Suprapubic skin (tissue), 4 donors: ENCODE measurements at regions not wholly inside any gene's neighbourhood (a gene's known extent, or its start where the extent isn't known, plus 50 kb on each side); places are given as distances from the start of the nearest gene placed in this dataset.

Source experiments
- DNase-seq, 2 donors: peaks; one replicate each; pipeline ENCODE4 v3.0.0-alpha.2; 2019; ENCODE audit warnings: low spot score in 2 of 2
- H3K27ac ChIP-seq: fragments of 200-600 bp; sonication (generic); one replicate; pipeline ENCODE4 v1.5.1; 2019
- H3K27me3 ChIP-seq: fragments of 200-600 bp; sonication (generic); one replicate; pipeline ENCODE4 v1.5.1; 2019
- H3K36me3 ChIP-seq: fragments of 200-600 bp; sonication (generic); one replicate; pipeline ENCODE4 v1.5.1; 2019
- H3K4me1 ChIP-seq: fragments of 200-600 bp; sonication (generic); one replicate; pipeline ENCODE4 v1.5.1; 2019
- H3K4me3 ChIP-seq: fragments of 200-600 bp; sonication (generic); one replicate; pipeline ENCODE4 v1.5.1; 2019; ENCODE audit warnings: mild to moderate bottlenecking
- H3K9me3 ChIP-seq: fragments of 200-600 bp; sonication (generic); one replicate; pipeline ENCODE4 v1.5.1; 2019
- CTCF ChIP-seq, 2 donors: fragments of 200-600 bp in 1 of 2; fragments of 450-650 bp in 1 of 2; sonication (generic) in 1 of 2; IDR thresholded peaks; one replicate each; pipeline ENCODE4 v1.5.1; 2016 to 2019; ENCODE audit warnings: antibody characterized with exemption in 2 of 2, mild to moderate bottlenecking in 1 of 2, moderate library complexity in 1 of 2
- EP300 ChIP-seq: sonication (generic); formaldehyde crosslinking; IDR thresholded peaks from one replicate; pipeline ENCODE4 v1.6.1; 2017; ENCODE audit warnings: antibody characterized with exemption
- POLR2A ChIP-seq, 2 donors: fragments of 450-650 bp; IDR thresholded peaks; one replicate each; pipeline ENCODE4 v1.6.1; 2017; ENCODE audit warnings: antibody characterized with exemption in 2 of 2, mild to moderate bottlenecking in 2 of 2, moderate library complexity in 2 of 2
- POLR2AphosphoS5 ChIP-seq, 3 donors: sonication (generic); formaldehyde crosslinking; IDR thresholded peaks; one replicate each; pipeline ENCODE4 v1.6.1; 2017; ENCODE audit warnings: antibody characterized with exemption in 3 of 3
- WGBS: methylation state at CpG from one replicate; pipeline ENCODE4 v1.1.5; 2018; 5-methylcytosine and 5-hydroxymethylcytosine counted together

DNA sequence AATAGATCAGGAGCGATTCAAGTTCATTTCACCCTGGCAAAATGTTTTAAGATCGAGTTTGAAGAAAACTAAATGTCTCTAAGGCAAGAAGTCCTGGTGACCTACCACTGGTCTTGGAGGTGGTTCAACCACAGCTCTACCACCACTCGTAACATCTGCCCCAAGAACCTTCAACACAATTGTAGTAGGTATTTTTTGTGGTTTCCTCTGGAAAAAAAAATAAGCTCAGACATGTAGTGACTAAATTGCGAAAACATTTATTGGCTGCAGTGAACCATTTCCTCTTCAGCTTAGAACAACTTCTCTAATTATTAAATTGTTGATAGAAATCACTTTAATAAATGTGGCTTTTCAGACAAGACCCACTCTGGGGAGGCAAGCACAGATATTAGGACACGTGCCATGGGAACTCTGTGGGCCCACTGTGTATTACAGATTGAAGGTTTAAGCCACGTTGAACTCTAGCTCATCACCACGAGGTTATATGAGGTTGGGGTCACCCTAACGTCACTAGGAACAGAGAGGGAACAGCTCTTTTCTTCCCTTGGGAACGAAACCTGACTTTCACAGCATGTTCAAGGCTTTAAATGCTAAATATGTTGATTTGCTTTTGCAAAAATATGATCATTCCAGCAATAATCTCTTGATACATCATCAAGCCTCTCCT, 142.9 kb downstream of the HSD17B3 start:
- 53% methylated on average over 9 of the region's 9 CpGs for WGBS
- peaks cover 3% of the 10 kb centered on the region for H3K27me3 ChIP-seq
- no peaks in the 10 kb centered on the region for H3K9me3 ChIP-seq

GRCh38 chr9:96158147-96158546, 143.8 kb downstream of the HSD17B3 start:
- H3K36me3 ChIP-seq = no peaks in the 10 kb centered on the region
- no peaks in the 10 kb centered on the region for H3K9me3 ChIP-seq
- H3K27ac ChIP-seq = no peak overlapping the region
- DNase-seq = no peak
- 93% methylated on average over 8 of the region's 8 CpGs for WGBS
- peaks cover 3% of the 10 kb centered on the region for H3K27me3 ChIP-seq
- no peak overlapping the region for H3K4me3 ChIP-seq
- H3K4me1 ChIP-seq = peaks cover 18% of the 10 kb centered on the region
- TF ChIP-seq EP300 (no peak), CTCF (IDR thresholded peaks at IDR 0.05) (no peak), POLR2AphosphoS5 (IDR thresholded peaks at IDR 0.05) (no peak), POLR2A (IDR thresholded peaks at IDR 0.05) (no peak)

More for the DNA sequence above, 142.9 kb downstream of the HSD17B3 start:
- DNase-seq = no peak
- Histone ChIP-seq H3K4me3 (no peak overlapping the region), H3K36me3 (no peaks in the 10 kb centered on the region), H3K27ac (no peak overlapping the region), H3K4me1 (peaks cover 18% of the 10 kb centered on the region)
- TF ChIP-seq POLR2A (IDR thresholded peaks at IDR 0.05) (no peak), EP300 (no peak), POLR2AphosphoS5 (IDR thresholded peaks at IDR 0.05) (no peak), CTCF (IDR thresholded peaks at IDR 0.05) (no peak)

GRCh38 chr9:96157675-96158074, 144.3 kb downstream of the HSD17B3 start:
- Histone ChIP-seq H3K4me1 (peaks cover 18% of the 10 kb centered on the region), H3K27ac (no peak overlapping the region), H3K9me3 (no peaks in the 10 kb centered on the region), H3K36me3 (no peaks in the 10 kb centered on the region), H3K27me3 (peaks cover 3% of the 10 kb centered on the region), H3K4me3 (no peak overlapping the region)
- DNase-seq = no peak
- 92% methylated on average over 1 of the region's 1 CpG for WGBS
- TF ChIP-seq CTCF (IDR thresholded peaks at IDR 0.05) (no peak), EP300 (no peak), POLR2A (IDR thresholded peaks at IDR 0.05) (no peak), POLR2AphosphoS5 (IDR thresholded peaks at IDR 0.05) (no peak)

- Histone ChIP-seq H3K4me3 (no peak overlapping the region), H3K4me1 (peaks cover 18% of the 10 kb centered on the region), H3K36me3 (no peaks in the 10 kb centered on the region), H3K27ac (peak overlapping the region; percentile 23), H3K27me3 (peaks cover 3% of the 10 kb centered on the region), H3K9me3 (no peaks in the 10 kb centered on the region)
- DNase-seq = no peak
- WGBS = 75% methylated on average over 7 of the region's 10 CpGs
- no peak for TF ChIP-seq EP300
- TF ChIP-seq POLR2AphosphoS5 (IDR thresholded peaks at IDR 0.05) = peak in 1 of 3 donors; percentile 39
Observed at GRCh38 chr9:96156171-96156974, 145.6 kb downstream of the HSD17B3 start.

- DNase-seq = no peak
- TF ChIP-seq POLR2AphosphoS5 (IDR thresholded peaks at IDR 0.05) (no peak), EP300 (no peak), POLR2A (IDR thresholded peaks at IDR 0.05) (no peak), CTCF (IDR thresholded peaks at IDR 0.05) (no peak)
- Histone ChIP-seq H3K36me3 (no peaks in the 10 kb centered on the region), H3K9me3 (no peaks in the 10 kb centered on the region), H3K27ac (no peak overlapping the region), H3K4me3 (no peak overlapping the region), H3K4me1 (peaks cover 20% of the 10 kb centered on the region), H3K27me3 (no peaks in the 10 kb centered on the region)
- 75% methylated on average over 13 of the region's 13 CpGs for WGBS
Observed at GRCh38 chr9:96154081-96154480, 147.9 kb downstream of the HSD17B3 start.
